ENCODE measurements at regions not wholly inside any gene's neighbourhood (a gene's known extent, or its start where the extent isn't known, plus 50 kb on each side); places are given as distances from the start of the nearest gene placed in this dataset.

GRCh38 chr5:125525356-125525755 lies 778.9 kb upstream of the ZNF608 start (continued):
- no peak for TF ChIP-seq CHD2 (IDR thresholded peaks at IDR 0.05; ENCODE audit: borderline replicate concordance, low read depth, low read length)

GRCh38 chr5:125526966-125527365 lies 780.5 kb upstream of the ZNF608 start:
- no peak overlapping the region for H2AFZ ChIP-seq (ENCODE audit: control insufficient read depth, low read depth, low read length)
- POLR2A ChIA-PET, result no interaction called here
- BruUV-seq (replicated peaks), result no TSS peak

More at GRCh38 chr5:125526966-125527365, 780.5 kb upstream of the ZNF608 start:
- CTCF ChIA-PET, result no interaction called here
- TF ChIP-seq E2F8 (IDR thresholded peaks at IDR 0.05; ENCODE audit: low read depth, partially characterized antibody) (no peak), SIN3A (IDR thresholded peaks at IDR 0.05; ENCODE audit: low read depth, low read length) (no peak), CBX5 (IDR thresholded peaks at IDR 0.05; ENCODE audit: low read depth) (no peak), RB1 (IDR thresholded peaks at IDR 0.05; ENCODE audit: borderline replicate concordance) (no peak), NBN (IDR thresholded peaks at IDR 0.05) (no peak), TBL1XR1 (IDR thresholded peaks at IDR 0.05; ENCODE audit: low read depth, low read length) (no peak), ESRRA (IDR thresholded peaks at IDR 0.05; ENCODE audit: low read length) (no peak), HDAC2 (IDR thresholded peaks at IDR 0.05) (no peak), FOS (IDR thresholded peaks at IDR 0.05; ENCODE audit: borderline replicate concordance, extremely low read depth, insufficient read length) (no peak), SMC3 (IDR thresholded peaks at IDR 0.05; ENCODE audit: borderline replicate concordance, low read length) (no peak), NR2F1 (conservative IDR thresholded peaks at IDR 0.05) (no peak), EGR1 (IDR thresholded peaks at IDR 0.05; ENCODE audit: borderline replicate concordance in 1 of 2, low read depth in 2 of 2, low read length in 2 of 2) (no peak), JUNB (IDR thresholded peaks at IDR 0.05) (no peak), ELK1 (IDR thresholded peaks at IDR 0.05; ENCODE audit: low read depth, low read length) (no peak), SIX5 (IDR thresholded peaks at IDR 0.05; ENCODE audit: low read depth, low read length, severe bottlenecking) (no peak), HDAC6 (IDR thresholded peaks at IDR 0.05; ENCODE audit: unreplicated experiment) (no peak), NFIC (IDR thresholded peaks at IDR 0.05; ENCODE audit: low read depth, low read length) (no peak)
- Histone ChIP-seq H3K9me3 (replicated peaks; ENCODE audit: control insufficient read depth, insufficient read depth, low read length) (no peaks in the 10 kb centered on the region), H3K4me2 (ENCODE audit: control insufficient read depth, insufficient read depth) (no peak overlapping the region), H3K9ac (ENCODE audit: control insufficient read depth, insufficient read depth, low read length) (no peak overlapping the region), H3K4me3 (no peak overlapping the region), H4K20me1 (ENCODE audit: control insufficient read depth, insufficient read depth) (no peaks in the 10 kb centered on the region), H3K79me2 (ENCODE audit: control insufficient read depth, insufficient read depth, low read length) (no peaks in the 10 kb centered on the region), H3K27me3 (replicated peaks in 1 of 2; ENCODE audit: control insufficient read depth in 2 of 2, insufficient read depth in 2 of 2, low read length in 1 of 2) (no peaks in the 10 kb centered on the region), H3K36me3 (ENCODE audit: control insufficient read depth in 2 of 2, insufficient read depth in 2 of 2, low read length in 1 of 2) (no peaks in the 10 kb centered on the region), H3K4me1 (ENCODE audit: control insufficient read depth, insufficient read depth, low read length) (no peaks in the 10 kb centered on the region), H3K27ac (ENCODE audit: control insufficient read depth, insufficient read depth) (no peak overlapping the region)
- SMC1A ChIA-PET (ENCODE audit: uncharacterized antibody, unreplicated experiment), result no interaction called here
- ATAC-seq (no peak), FAIRE-seq (no peak), DNase-seq (ENCODE audit: low read depth, low spot score) (no peak)
- RAD21 ChIA-PET (ENCODE audit: unreplicated experiment), result no interaction called here
- intact Hi-C loops (cut with micrococcal nuclease; ENCODE audit: unreplicated experiment), result no loop called here
- in situ Hi-C loops (cut with MboI), result no loop called here

All from GM12878 (cell line).